Colonic mucosa (tissue), 4 donors: ENCODE measurements at regions not wholly inside any gene's neighbourhood (a gene's known extent, or its start where the extent isn't known, plus 50 kb on each side); places are given as distances from the start of the nearest gene placed in this dataset.

ENCODE experiments used
- DNase-seq: peaks from one replicate; pipeline ENCODE4 v3.0.0-alpha.2; 2020
- H3K27ac ChIP-seq: fragments of 200-600 bp; one replicate; pipeline ENCODE4 v1.8.0; 2021
- H3K27me3 ChIP-seq: fragments of 200-600 bp; one replicate; pipeline ENCODE4 v1.8.0; 2021
- H3K36me3 ChIP-seq: fragments of 200-600 bp; one replicate; pipeline ENCODE4 v1.8.0; 2021
- H3K4me1 ChIP-seq: fragments of 200-600 bp; one replicate; pipeline ENCODE4 v1.8.0; 2021; ENCODE audit warnings: mild to moderate bottlenecking
- H3K4me3 ChIP-seq: fragments of 200-600 bp; one replicate; pipeline ENCODE4 v1.8.0; 2021
- H3K9ac ChIP-seq, 2 donors: one replicate each; pipeline ENCODE4 v1.7.0; 2013; ENCODE audit warnings: control low read depth in 2 of 2, low read depth in 2 of 2, low read length in 2 of 2
- H3K9me3 ChIP-seq: fragments of 200-600 bp; one replicate; pipeline ENCODE4 v1.8.0; 2021
- intact Hi-C: fragments of 100-400 bp; cut with DNase I; formaldehyde crosslinking; loops from one replicate; pipeline ENCODE4 v1.14.1; 2022
- TF ChIP-seq, protein P1 (sequence below): fragments of 200-600 bp; IDR thresholded peaks from one replicate; pipeline ENCODE4 v1.8.0; 2022; ENCODE audit warnings: antibody characterized with exemption, mild to moderate bottlenecking
- donor health status: healthy.
- donor health status: DM: no; HTN: no; CAD: no.
- donor health status: DM: no; HTN: no; CAD: no.

DNA sequence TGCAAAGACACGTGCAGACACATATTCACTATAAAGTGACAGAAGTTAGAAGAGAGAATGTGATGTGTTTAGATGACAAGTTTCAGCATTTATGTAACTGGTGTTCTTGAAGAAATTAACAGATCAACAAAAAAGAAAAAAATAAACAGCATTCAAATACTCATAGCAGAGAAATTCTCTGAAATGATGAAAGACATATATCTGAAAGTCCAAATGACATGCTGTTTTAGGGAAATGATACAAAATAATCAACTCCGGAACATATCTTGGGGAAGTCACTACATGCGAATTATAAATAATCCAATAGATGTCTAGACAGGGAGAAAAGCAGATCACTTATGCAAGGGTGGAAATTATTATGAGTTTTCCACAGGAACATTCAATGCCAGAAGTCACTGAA is 146.0 kb downstream of the SPANXN4 start:
- Histone ChIP-seq H3K4me1 (no peaks in the 10 kb centered on the region), H3K4me3 (no peak overlapping the region), H3K9ac (no peak overlapping the region), H3K36me3 (no peaks in the 10 kb centered on the region), H3K27ac (no peak overlapping the region), H3K9me3 (no peaks in the 10 kb centered on the region), H3K27me3 (no peaks in the 10 kb centered on the region)
- no peak for DNase-seq
- TF ChIP-seq, protein P1, sequence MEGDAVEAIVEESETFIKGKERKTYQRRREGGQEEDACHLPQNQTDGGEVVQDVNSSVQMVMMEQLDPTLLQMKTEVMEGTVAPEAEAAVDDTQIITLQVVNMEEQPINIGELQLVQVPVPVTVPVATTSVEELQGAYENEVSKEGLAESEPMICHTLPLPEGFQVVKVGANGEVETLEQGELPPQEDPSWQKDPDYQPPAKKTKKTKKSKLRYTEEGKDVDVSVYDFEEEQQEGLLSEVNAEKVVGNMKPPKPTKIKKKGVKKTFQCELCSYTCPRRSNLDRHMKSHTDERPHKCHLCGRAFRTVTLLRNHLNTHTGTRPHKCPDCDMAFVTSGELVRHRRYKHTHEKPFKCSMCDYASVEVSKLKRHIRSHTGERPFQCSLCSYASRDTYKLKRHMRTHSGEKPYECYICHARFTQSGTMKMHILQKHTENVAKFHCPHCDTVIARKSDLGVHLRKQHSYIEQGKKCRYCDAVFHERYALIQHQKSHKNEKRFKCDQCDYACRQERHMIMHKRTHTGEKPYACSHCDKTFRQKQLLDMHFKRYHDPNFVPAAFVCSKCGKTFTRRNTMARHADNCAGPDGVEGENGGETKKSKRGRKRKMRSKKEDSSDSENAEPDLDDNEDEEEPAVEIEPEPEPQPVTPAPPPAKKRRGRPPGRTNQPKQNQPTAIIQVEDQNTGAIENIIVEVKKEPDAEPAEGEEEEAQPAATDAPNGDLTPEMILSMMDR, result no peak
- intact Hi-C loops, result no loop called here

DNA sequence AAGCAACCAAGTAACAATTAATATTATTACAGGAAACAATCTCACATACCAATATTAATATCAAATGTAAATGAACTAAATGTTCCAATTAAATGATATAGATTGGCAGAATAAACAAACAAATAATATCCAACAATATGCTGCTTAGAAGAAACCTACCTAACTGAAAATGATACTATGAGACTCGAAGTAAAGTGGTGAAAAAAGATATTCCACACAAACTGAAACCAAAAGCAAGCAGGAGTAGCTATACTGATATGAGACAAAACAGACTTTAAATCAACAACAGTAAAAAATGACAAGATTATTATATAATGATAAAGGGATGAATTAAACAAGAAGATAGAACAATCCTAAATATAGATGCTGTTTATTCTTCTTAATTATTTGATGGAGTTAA is 140.1 kb downstream of the SPANXN4 start:
- no peaks in the 10 kb centered on the region for H3K27me3 ChIP-seq
- H3K4me3 ChIP-seq, result no peak overlapping the region
- intact Hi-C loops, result no loop called here
- H3K27ac ChIP-seq, result no peak overlapping the region
- no peaks in the 10 kb centered on the region for H3K4me1 ChIP-seq
- H3K36me3 ChIP-seq, result no peaks in the 10 kb centered on the region
- DNase-seq, result no peak
- TF ChIP-seq, protein P1, result no peak
- no peak overlapping the region for H3K9ac ChIP-seq
- no peaks in the 10 kb centered on the region for H3K9me3 ChIP-seq

DNA sequence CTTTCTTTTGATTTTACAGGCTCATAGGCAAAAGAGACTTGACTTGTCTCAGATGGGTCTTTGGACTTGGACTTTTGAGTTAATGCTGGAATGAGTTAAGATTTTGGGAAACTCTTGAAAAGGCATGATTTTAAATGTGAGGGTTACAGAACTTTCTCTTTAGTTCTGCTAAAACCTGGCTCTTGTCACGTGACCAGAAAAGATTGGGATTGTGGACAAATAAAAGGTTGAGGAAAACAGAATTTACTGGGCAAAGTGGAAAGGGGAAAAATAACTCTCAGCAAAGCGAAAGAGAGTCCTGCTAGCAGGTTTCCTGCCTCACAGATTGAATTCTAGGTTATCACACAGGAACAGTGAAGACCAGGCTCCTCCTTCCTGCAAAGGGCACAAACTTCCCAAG is 114.0 kb downstream of the SPANXN4 start:
- H3K9ac ChIP-seq, result no peak overlapping the region
- H3K27me3 ChIP-seq, result no peaks in the 10 kb centered on the region
- no peak for DNase-seq
- H3K4me3 ChIP-seq, result no peak overlapping the region
- no peaks in the 10 kb centered on the region for H3K4me1 ChIP-seq
- H3K27ac ChIP-seq, result no peak overlapping the region
- TF ChIP-seq, protein P1, result no peak
- H3K36me3 ChIP-seq, result no peaks in the 10 kb centered on the region
- intact Hi-C loops, result no loop called here
- H3K9me3 ChIP-seq, result no peaks in the 10 kb centered on the region

DNA sequence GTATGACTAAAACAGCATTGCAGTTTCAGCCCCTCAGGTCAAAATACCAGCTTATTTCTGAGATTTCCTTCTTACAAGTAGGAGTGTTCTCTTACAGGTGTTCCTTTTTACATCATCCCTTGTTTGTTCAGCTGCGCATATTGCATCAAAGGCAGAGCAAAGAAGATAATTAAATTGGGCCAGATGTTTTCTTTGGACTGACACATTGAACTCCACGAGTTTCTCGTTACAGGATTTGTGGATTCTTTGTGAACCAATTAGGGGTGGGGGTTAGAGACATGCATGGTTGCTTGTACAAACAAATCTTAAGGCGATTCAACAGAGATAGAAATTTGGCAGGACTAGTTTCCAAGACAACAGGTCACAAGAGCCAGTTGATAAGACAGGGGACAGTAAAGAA is 95.7 kb downstream of the SPANXN4 start:
- no peak for DNase-seq
- Histone ChIP-seq H3K4me1 (no peaks in the 10 kb centered on the region), H3K9me3 (no peaks in the 10 kb centered on the region), H3K9ac (no peak overlapping the region), H3K4me3 (no peak overlapping the region), H3K27ac (no peak overlapping the region), H3K36me3 (no peaks in the 10 kb centered on the region), H3K27me3 (no peaks in the 10 kb centered on the region)
- intact Hi-C loops, result no loop called here
- TF ChIP-seq, protein P1, result no peak

DNA sequence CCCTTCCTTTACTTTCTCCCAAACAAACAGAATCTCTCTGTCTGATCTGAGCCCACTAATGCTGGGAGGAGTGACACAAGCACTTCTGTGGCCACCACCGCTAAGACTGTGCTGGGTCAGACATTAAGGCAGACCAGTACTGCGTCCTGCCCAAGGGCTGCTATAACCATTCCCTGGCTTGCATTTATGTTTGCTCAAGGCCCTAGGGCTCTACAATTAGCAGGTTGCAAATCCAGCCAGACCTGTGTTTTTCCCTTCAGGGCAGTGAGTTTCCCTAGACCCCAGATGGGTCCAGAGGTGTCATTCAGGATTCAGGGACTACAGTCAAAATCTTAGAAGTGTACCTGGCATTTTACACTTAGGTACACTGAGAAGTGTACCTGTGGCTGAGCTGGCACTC is 89.7 kb downstream of the SPANXN4 start:
- Histone ChIP-seq H3K9me3 (no peaks in the 10 kb centered on the region), H3K9ac (no peak overlapping the region), H3K36me3 (no peaks in the 10 kb centered on the region), H3K27ac (no peak overlapping the region), H3K4me3 (no peak overlapping the region), H3K27me3 (no peaks in the 10 kb centered on the region), H3K4me1 (no peaks in the 10 kb centered on the region)
- intact Hi-C loops, result no loop called here
- DNase-seq, result no peak
- TF ChIP-seq, protein P1, result no peak

DNA sequence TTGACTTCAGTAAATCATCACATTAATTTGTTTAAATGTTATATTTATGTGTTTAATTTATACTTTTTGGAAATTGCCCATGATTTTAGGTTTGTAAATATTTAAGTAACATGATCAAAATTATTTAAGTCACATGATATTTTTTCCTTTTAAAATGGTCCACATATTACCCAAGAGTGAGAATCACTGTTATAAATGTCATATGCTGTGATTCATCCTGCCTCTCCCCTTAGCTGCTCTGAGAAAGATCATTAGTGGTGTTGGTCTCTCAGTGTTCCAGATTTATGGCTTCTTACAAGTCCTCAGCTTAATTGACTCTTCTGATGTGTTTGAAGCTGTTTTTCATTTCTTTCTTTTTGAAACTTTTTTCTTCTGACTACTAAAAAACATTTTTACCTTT is 70.1 kb downstream of the SPANXN4 start:
- Histone ChIP-seq H3K4me3 (no peak overlapping the region), H3K36me3 (no peaks in the 10 kb centered on the region), H3K27ac (no peak overlapping the region), H3K4me1 (no peaks in the 10 kb centered on the region), H3K9me3 (no peaks in the 10 kb centered on the region), H3K9ac (no peak overlapping the region), H3K27me3 (no peaks in the 10 kb centered on the region)
- no peak for DNase-seq
- TF ChIP-seq, protein P1, result no peak
- intact Hi-C loops, result no loop called here
